ENCODE measurements at regions not wholly inside any gene's neighbourhood (a gene's known extent, or its start where the extent isn't known, plus 50 kb on each side); places are given as distances from the start of the nearest gene placed in this dataset.

DNA sequence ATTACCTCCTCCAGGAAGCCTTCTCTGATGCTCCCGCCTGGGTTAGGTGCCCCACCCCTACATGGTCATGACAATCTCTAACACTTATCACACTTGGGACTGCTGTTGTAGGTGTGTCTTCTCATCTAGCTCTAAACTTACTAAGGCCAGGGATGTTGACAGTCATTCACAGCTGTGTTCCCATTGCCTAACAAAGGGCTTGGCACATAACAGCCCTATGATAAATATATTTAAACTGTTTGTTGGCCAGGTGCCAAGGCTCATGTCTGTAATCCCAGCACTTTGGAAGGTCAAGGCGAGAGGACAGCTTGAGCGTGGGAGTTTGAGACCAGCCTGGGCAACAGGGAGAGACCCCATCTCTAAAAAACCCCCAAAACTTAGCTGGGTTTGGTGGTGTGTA lies 98.8 kb upstream of the RGS6 start:
- no peak overlapping the region for H3K4me3 Mint-ChIP-seq
- no peaks in the 10 kb centered on the region for H4K20me1 ChIP-seq (ENCODE audit: control insufficient read depth, insufficient read depth, insufficient read length)
- no peak overlapping the region for H3K27ac Mint-ChIP-seq

More for the DNA sequence above, 98.8 kb upstream of the RGS6 start:
- Histone ChIP-seq H3K23me2 (ENCODE audit: insufficient read length, low read depth, low read length, poor library complexity, severe bottlenecking) (no peaks in the 10 kb centered on the region), H2AK5ac (ENCODE audit: insufficient read length, low read length) (no peak overlapping the region), H3K27me3 (ENCODE audit: insufficient read depth, low read length) (no peaks in the 10 kb centered on the region), H3K27ac (ENCODE audit: insufficient read length, low read depth, low read length) (no peak overlapping the region), H3T11ph (ENCODE audit: low read length) (no peak overlapping the region), H3K79me2 (ENCODE audit: insufficient read depth, low read length) (no peaks in the 10 kb centered on the region), H2BK12ac (ENCODE audit: insufficient read length, low read depth, low read length) (no peak overlapping the region), H2AFZ (ENCODE audit: low read length) (no peak overlapping the region), H3K79me1 (ENCODE audit: insufficient read depth, low read depth, low read length, poor library complexity, severe bottlenecking) (no peaks in the 10 kb centered on the region), H3K56ac (ENCODE audit: insufficient read length, low read depth, low read length) (no peak overlapping the region), H4K5ac (ENCODE audit: insufficient read length, low read depth, low read length) (no peak overlapping the region), H2BK20ac (ENCODE audit: low read depth, low read length, poor library complexity, severe bottlenecking) (no peak overlapping the region), H2BK120ac (ENCODE audit: low read depth, low read length, poor library complexity, severe bottlenecking) (no peak overlapping the region), H3K23ac (ENCODE audit: insufficient read length, low read depth, low read length) (no peak overlapping the region), H4K91ac (ENCODE audit: insufficient read length, low read depth, low read length) (no peak overlapping the region), H3K9me3 (ENCODE audit: control insufficient read depth, low read depth, low read length) (no peaks in the 10 kb centered on the region), H3K4me2 (ENCODE audit: insufficient read depth, insufficient read length, low read length) (no peak overlapping the region), H3K18ac (ENCODE audit: insufficient read length, low read depth, low read length) (no peak overlapping the region), H3K14ac (ENCODE audit: insufficient read depth, low read length) (no peak overlapping the region), H2BK5ac (ENCODE audit: insufficient read length, low read length) (no peak overlapping the region), H3K4ac (ENCODE audit: low read depth, low read length) (no peak overlapping the region), H4K8ac (replicated peaks; ENCODE audit: insufficient read length, low read depth, low read length) (no peak overlapping the region), H2BK15ac (ENCODE audit: low read depth, low read length) (no peak overlapping the region), H3K4me1 (ENCODE audit: insufficient read depth, low read length) (peaks cover 5% of the 10 kb centered on the region; the same call in 1 of the 2 replicates), H3K9ac (ENCODE audit: extremely low read depth, insufficient read length, low read length) (no peak overlapping the region)
- Mint-ChIP-seq H3K36me3 (ENCODE audit: insufficient read depth in 1 of 3, low read depth in 3 of 3) (peaks cover 0 to 10% (median 10%) of the 10 kb centered on the region in 3 experiments; a peak in 4 of 7 replicates), H3K27me3 (ENCODE audit: low read depth) (no peaks in the 10 kb centered on the region; the same call in 1 of the 2 replicates), H3K9me3 (peaks cover 11 to 15% of the 10 kb centered on the region in 2 experiments), H3K4me1 (peaks cover 4 to 7% of the 10 kb centered on the region in 2 experiments)
- TF ChIP-seq, protein P1, sequence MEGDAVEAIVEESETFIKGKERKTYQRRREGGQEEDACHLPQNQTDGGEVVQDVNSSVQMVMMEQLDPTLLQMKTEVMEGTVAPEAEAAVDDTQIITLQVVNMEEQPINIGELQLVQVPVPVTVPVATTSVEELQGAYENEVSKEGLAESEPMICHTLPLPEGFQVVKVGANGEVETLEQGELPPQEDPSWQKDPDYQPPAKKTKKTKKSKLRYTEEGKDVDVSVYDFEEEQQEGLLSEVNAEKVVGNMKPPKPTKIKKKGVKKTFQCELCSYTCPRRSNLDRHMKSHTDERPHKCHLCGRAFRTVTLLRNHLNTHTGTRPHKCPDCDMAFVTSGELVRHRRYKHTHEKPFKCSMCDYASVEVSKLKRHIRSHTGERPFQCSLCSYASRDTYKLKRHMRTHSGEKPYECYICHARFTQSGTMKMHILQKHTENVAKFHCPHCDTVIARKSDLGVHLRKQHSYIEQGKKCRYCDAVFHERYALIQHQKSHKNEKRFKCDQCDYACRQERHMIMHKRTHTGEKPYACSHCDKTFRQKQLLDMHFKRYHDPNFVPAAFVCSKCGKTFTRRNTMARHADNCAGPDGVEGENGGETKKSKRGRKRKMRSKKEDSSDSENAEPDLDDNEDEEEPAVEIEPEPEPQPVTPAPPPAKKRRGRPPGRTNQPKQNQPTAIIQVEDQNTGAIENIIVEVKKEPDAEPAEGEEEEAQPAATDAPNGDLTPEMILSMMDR (conservative IDR thresholded peaks at IDR 0.05), result no peak
- WGBS (ENCODE audit: extremely low coverage, insufficient read length, low lambda C conversion rate), result no CpG with 5 or more reads among the region's 3 CpGs
- DNase-seq, result no peak
